Effector memory CD8-positive, alpha-beta T cell (primary cell): ENCODE measurements at regions not wholly inside any gene's neighbourhood (a gene's known extent, or its start where the extent isn't known, plus 50 kb on each side); places are given as distances from the start of the nearest gene placed in this dataset.
"Not testable (repeated sequence)": the region's sequence is repeated elsewhere in the genome, so short reads cannot be mapped to it uniquely, and the experiment has no call there.

Experiments
- ATAC-seq: fragments of 150-1000 bp; cut with Tn5 transposase; replicated peaks from 2 replicates; pipeline ENCODE4 v1.10.0; 2021; ENCODE audit warnings: mild to moderate bottlenecking, moderate library complexity
- DNase-seq, 3 experiments: peaks; one replicate each; pipeline ENCODE4 v3.0.0; 2021
- H3K27ac Mint-ChIP-seq, 2 donors: one replicate each; pipeline ENCODE4 v1.8.0; 2022; ENCODE audit warnings: mild to moderate bottlenecking in 2 of 2, mixed read lengths in 2 of 2, moderate library complexity in 2 of 2
- H3K27me3 Mint-ChIP-seq, 2 donors: one replicate each; pipeline ENCODE4 v1.8.0; 2022; ENCODE audit warnings: mixed read lengths in 2 of 2
- H3K36me3 Mint-ChIP-seq: one replicate; pipeline ENCODE4 v1.8.0; 2022; ENCODE audit warnings: mild to moderate bottlenecking, moderate library complexity, mixed read lengths; ENCODE audit not compliant: insufficient read depth
- H3K4me1 Mint-ChIP-seq, 2 donors: one replicate each; pipeline ENCODE4 v1.8.0; 2022; ENCODE audit warnings: low read depth in 2 of 2, mixed read lengths in 2 of 2
- H3K4me3 Mint-ChIP-seq, 2 donors: one replicate each; pipeline ENCODE4 v1.8.0; 2022; ENCODE audit warnings: mild to moderate bottlenecking in 2 of 2, mixed read lengths in 2 of 2, moderate library complexity in 2 of 2
- H3K9me3 Mint-ChIP-seq, 2 donors: one replicate each; pipeline ENCODE4 v1.8.0; 2022; ENCODE audit warnings: mixed read lengths in 2 of 2

GRCh38 chr22:17318817-17319216, 50.4 kb upstream of the CECR2 start:
- H3K27me3 Mint-ChIP-seq: peaks cover 0 to 9% of the 10 kb centered on the region in 2 donors
- H3K4me1 Mint-ChIP-seq: no peaks in the 10 kb centered on the region
- no peaks in the 10 kb centered on the region for H3K36me3 Mint-ChIP-seq
- no peak overlapping the region for H3K4me3 Mint-ChIP-seq
- H3K9me3 Mint-ChIP-seq: no peaks in the 10 kb centered on the region
- DNase-seq (no peak), ATAC-seq (no peak)
- H3K27ac Mint-ChIP-seq: no peak overlapping the region

- ATAC-seq (no peak), DNase-seq (no peak)
- Mint-ChIP-seq H3K4me3 (no peak overlapping the region), H3K27ac (no peak overlapping the region), H3K36me3 (no peaks in the 10 kb centered on the region), H3K27me3 (peaks cover 6 to 21% of the 10 kb centered on the region in 2 donors), H3K9me3 (no peaks in the 10 kb centered on the region), H3K4me1 (no peaks in the 10 kb centered on the region)
These were observed 54.0 kb upstream of the CECR2 start for GRCh38 chr22:17315310-17315709.

GRCh38 chr22:17314487-17314886, 54.8 kb upstream of the CECR2 start:
- no peak for ATAC-seq
- Mint-ChIP-seq H3K4me1 (no peaks in the 10 kb centered on the region), H3K36me3 (no peaks in the 10 kb centered on the region)

GRCh38 chr22:17313626-17314025, 55.6 kb upstream of the CECR2 start:
- Mint-ChIP-seq H3K27ac (no peak overlapping the region), H3K4me3 (no peak overlapping the region)

More at GRCh38 chr22:17314487-17314886, 54.8 kb upstream of the CECR2 start:
- no peaks in the 10 kb centered on the region for H3K9me3 Mint-ChIP-seq
- H3K27ac Mint-ChIP-seq: no peak overlapping the region
- H3K4me3 Mint-ChIP-seq: no peak overlapping the region
- peaks cover 6 to 21% of the 10 kb centered on the region in 2 donors for H3K27me3 Mint-ChIP-seq
- DNase-seq: no peak

GRCh38 chr22:17307566-17307965, 61.7 kb upstream of the CECR2 start:
- Mint-ChIP-seq H3K4me3 (no peak overlapping the region), H3K27me3 (peaks cover 0 to under 1% of the 10 kb centered on the region in 2 donors), H3K27ac (peak overlapping the region in 1 of 2 donors; percentile 59), H3K9me3 (no peaks in the 10 kb centered on the region), H3K4me1 (peaks cover 12 to 14% of the 10 kb centered on the region in 2 donors), H3K36me3 (no peaks in the 10 kb centered on the region)
- ATAC-seq (no peak), DNase-seq (no peak)

More at GRCh38 chr22:17313626-17314025, 55.6 kb upstream of the CECR2 start:
- DNase-seq (no peak), ATAC-seq (no peak)
- Mint-ChIP-seq H3K4me1 (no peaks in the 10 kb centered on the region), H3K27me3 (peaks cover 6 to 21% of the 10 kb centered on the region in 2 donors), H3K9me3 (no peaks in the 10 kb centered on the region), H3K36me3 (no peaks in the 10 kb centered on the region)

GRCh38 chr22:17305076-17305475, 64.2 kb upstream of the CECR2 start:
- DNase-seq (no peak), ATAC-seq (no peak)
- H3K27me3 Mint-ChIP-seq: no peaks in the 10 kb centered on the region
- no peaks in the 10 kb centered on the region for H3K36me3 Mint-ChIP-seq
- H3K27ac Mint-ChIP-seq: peak overlapping the region; percentile 12 to 82
- H3K4me1 Mint-ChIP-seq: peaks cover 12 to 14% of the 10 kb centered on the region in 2 donors
- H3K4me3 Mint-ChIP-seq: no peak overlapping the region
- H3K9me3 Mint-ChIP-seq: no peaks in the 10 kb centered on the region

GRCh38 chr22:17303840-17304779, 65.2 kb upstream of the CECR2 start:
- Mint-ChIP-seq H3K36me3 (no peaks in the 10 kb centered on the region), H3K4me3 (peak overlapping the region; percentile 37 to 75)

GRCh38 chr22:17303441-17303839, 65.8 kb upstream of the CECR2 start:
- no peak for DNase-seq
- Mint-ChIP-seq H3K27ac (peak overlapping the region; percentile 74 to 95), H3K4me1 (peaks cover 12 to 14% of the 10 kb centered on the region in 2 donors)

More at GRCh38 chr22:17303840-17304779, 65.2 kb upstream of the CECR2 start:
- Mint-ChIP-seq H3K27me3 (no peaks in the 10 kb centered on the region), H3K27ac (peak overlapping the region; percentile 74 to 95), H3K9me3 (no peaks in the 10 kb centered on the region), H3K4me1 (peaks cover 12 to 14% of the 10 kb centered on the region in 2 donors)
- ATAC-seq: peak; percentile 99
- peak; percentile 32 to 43 (median 42) for DNase-seq

GRCh38 chr22:17302616-17303015, 66.6 kb upstream of the CECR2 start:
- H3K27me3 Mint-ChIP-seq: peaks cover 0 to 11% of the 10 kb centered on the region in 2 donors
- H3K4me3 Mint-ChIP-seq: no peak overlapping the region
- H3K27ac Mint-ChIP-seq: peak overlapping the region in 1 of 2 donors; percentile 95
- no peaks in the 10 kb centered on the region for H3K36me3 Mint-ChIP-seq
- no peak for DNase-seq
- peaks cover 12 to 14% of the 10 kb centered on the region in 2 donors for H3K4me1 Mint-ChIP-seq
- no peak for ATAC-seq
- H3K9me3 Mint-ChIP-seq: no peaks in the 10 kb centered on the region

More at GRCh38 chr22:17303441-17303839, 65.8 kb upstream of the CECR2 start:
- Mint-ChIP-seq H3K27me3 (peaks cover 0 to 5% of the 10 kb centered on the region in 2 donors), H3K4me3 (peak overlapping the region; percentile 26 to 33), H3K36me3 (no peaks in the 10 kb centered on the region), H3K9me3 (no peaks in the 10 kb centered on the region)
- no peak for ATAC-seq

- Mint-ChIP-seq H3K4me1 (peaks cover 12 to 14% of the 10 kb centered on the region in 2 donors), H3K27ac (no peak overlapping the region)
These were observed 68.3 kb upstream of the CECR2 start for GRCh38 chr22:17300926-17301325.

GRCh38 chr22:17298805-17299502, 70.3 kb upstream of the CECR2 start:
- not testable (repeated sequence) for ATAC-seq

More at GRCh38 chr22:17300926-17301325, 68.3 kb upstream of the CECR2 start:
- Mint-ChIP-seq H3K9me3 (no peaks in the 10 kb centered on the region), H3K36me3 (no peaks in the 10 kb centered on the region), H3K27me3 (peaks cover 2 to 22% of the 10 kb centered on the region in 2 donors), H3K4me3 (no peak overlapping the region)
- no peak for ATAC-seq
- DNase-seq: no peak

GRCh38 chr22:17285656-17286055, 66.4 kb upstream of the ADA2 start:
- Mint-ChIP-seq H3K27ac (no peak overlapping the region), H3K27me3 (peaks cover 18 to 21% of the 10 kb centered on the region in 2 donors), H3K4me3 (no peak overlapping the region), H3K36me3 (no peaks in the 10 kb centered on the region), H3K9me3 (no peaks in the 10 kb centered on the region), H3K4me1 (peaks cover 5 to 8% of the 10 kb centered on the region in 2 donors)
- ATAC-seq (no peak), DNase-seq (no peak)

More at GRCh38 chr22:17298805-17299502, 70.3 kb upstream of the CECR2 start:
- peaks cover 9 to 22% of the 10 kb centered on the region in 2 donors for H3K27me3 Mint-ChIP-seq
- not testable (repeated sequence) for DNase-seq, H3K36me3 Mint-ChIP-seq, H3K4me3 Mint-ChIP-seq, H3K4me1 Mint-ChIP-seq, H3K27ac Mint-ChIP-seq, H3K9me3 Mint-ChIP-seq

GRCh38 chr22:17284888-17285287, 65.7 kb upstream of the ADA2 start:
- no peak for ATAC-seq
- no peak overlapping the region for H3K27ac Mint-ChIP-seq
- no peaks in the 10 kb centered on the region for H3K36me3 Mint-ChIP-seq
- DNase-seq: no peak
- no peaks in the 10 kb centered on the region for H3K9me3 Mint-ChIP-seq
- H3K4me3 Mint-ChIP-seq: no peak overlapping the region
- peaks cover 18 to 21% of the 10 kb centered on the region in 2 donors for H3K27me3 Mint-ChIP-seq
- H3K4me1 Mint-ChIP-seq: peaks cover 8% of the 10 kb centered on the region in 2 donors
